Panc1 (cell line): ENCODE measurements at regions not wholly inside any gene's neighbourhood (a gene's known extent, or its start where the extent isn't known, plus 50 kb on each side); places are given as distances from the start of the nearest gene placed in this dataset.

ENCODE experiments used
- ATAC-seq: fragments of 200-7000 bp; cut with Tn5 transposase; 2 replicates; pipeline ENCODE4 v1.9.1; 2020; ENCODE audit warnings: mild to moderate bottlenecking, moderate library complexity
- BruUV-seq: library from RNA; stranded (reverse); fragments of 400-500 nt; replicated peaks from 2 replicates; lab custom pipeline; 2021; lab: Mats Ljungman, UMichigan
- CTCF ChIA-PET: fragments of 300-600 bp; sonication (Branson Sonifier 250); formaldehyde crosslinking; loops from one replicate; lab custom pipeline; 2022; ENCODE audit warnings: antibody characterized with exemption; lab: Charles Lee
- POLR2A ChIA-PET: fragments of 300-600 bp; sonication (Branson Sonifier 250); formaldehyde crosslinking; loops from one replicate; lab custom pipeline; 2022; ENCODE audit warnings: antibody characterized with exemption; lab: Charles Lee
- DNase-seq: peaks from one replicate; pipeline ENCODE4 v3.0.0-alpha.2; 2010; ENCODE audit warnings: low read depth, low spot score
- H3K27ac ChIP-seq: 2 replicates; pipeline ENCODE4 v1.5.1; 2011; ENCODE audit warnings: mild to moderate bottlenecking, low read length, inconsistent platforms
- H3K27me3 ChIP-seq: fragments of 200-500 bp; sonication (Bioruptor generic); 2 replicates; pipeline ENCODE4 v1.6.0; 2014; ENCODE audit warnings: low read length, inconsistent platforms; ENCODE audit not compliant: control insufficient read depth, insufficient read depth
- H3K36me3 ChIP-seq: fragments of 200-500 bp; sonication (Bioruptor generic); 2 replicates; pipeline ENCODE4 v1.5.1; 2014; ENCODE audit warnings: inconsistent platforms, mild to moderate bottlenecking, low read length, moderate library complexity; ENCODE audit not compliant: control insufficient read depth, insufficient read depth
- H3K4me1 ChIP-seq: 2 replicates; pipeline ENCODE4 v1.5.1; 2011; ENCODE audit warnings: inconsistent platforms, mild to moderate bottlenecking, low read length, moderate library complexity; ENCODE audit not compliant: control insufficient read depth, insufficient read depth
- H3K4me3 ChIP-seq, 2 experiments: 2 replicates each; pipeline ENCODE4 v1.5.1; 2011 to 2012; ENCODE audit warnings: low read depth in 2 of 2, low read length in 2 of 2, mild to moderate bottlenecking in 2 of 2, inconsistent platforms in 1 of 2, moderate library complexity in 1 of 2
- H3K9me3 ChIP-seq: fragments of 200-500 bp; sonication (Bioruptor generic); 2 replicates; pipeline ENCODE4 v1.5.1; 2014; ENCODE audit warnings: low read depth, mild to moderate bottlenecking, inconsistent platforms, low read length, moderate library complexity; ENCODE audit not compliant: control insufficient read depth, insufficient read depth
- POLR2AphosphoS5 ChIP-seq: IDR thresholded peaks from 2 replicates; pipeline ENCODE4 v1.6.1; 2012; ENCODE audit warnings: mild to moderate bottlenecking, low read depth, low read length, moderate library complexity
- SIN3A ChIP-seq: IDR thresholded peaks from 2 replicates; pipeline ENCODE4 v1.6.1; 2012; ENCODE audit warnings: low read depth, mild to moderate bottlenecking, low read length, moderate library complexity, borderline replicate concordance; ENCODE audit not compliant: insufficient read depth
- TCF7L2 ChIP-seq: IDR thresholded peaks from 2 replicates; pipeline ENCODE4 v1.6.1; 2011; ENCODE audit warnings: mild to moderate bottlenecking, low read depth, low read length, inconsistent platforms
- in situ Hi-C: cut with HindIII; loops from 2 replicates; pipeline ENCODE4 v1.10.0; 2016; ENCODE audit warnings: low sequenced_read_pairs, low pct_unique_long_range_greater_than_20kb
- intact Hi-C: fragments of 100-400 bp; cut with micrococcal nuclease; formaldehyde crosslinking; loops from one replicate; pipeline ENCODE4 v1.10.0; 2022; ENCODE audit not compliant: unreplicated experiment
- TF ChIP-seq, protein P1 (sequence below): fragments of 450-650 bp; IDR thresholded peaks from 2 replicates; pipeline ENCODE4 v1.5.1; 2017; ENCODE audit warnings: mild to moderate bottlenecking
- TF ChIP-seq, protein P2 (sequence below), 2 experiments: IDR thresholded peaks; 2 replicates each; pipeline ENCODE4 v1.6.1; 2011 to 2012; ENCODE audit warnings: low read depth in 2 of 2, control low read depth in 1 of 2, low read length in 1 of 2, mild to moderate bottlenecking in 1 of 2, moderate library complexity in 1 of 2; ENCODE audit not compliant: insufficient read depth in 1 of 2

DNA sequence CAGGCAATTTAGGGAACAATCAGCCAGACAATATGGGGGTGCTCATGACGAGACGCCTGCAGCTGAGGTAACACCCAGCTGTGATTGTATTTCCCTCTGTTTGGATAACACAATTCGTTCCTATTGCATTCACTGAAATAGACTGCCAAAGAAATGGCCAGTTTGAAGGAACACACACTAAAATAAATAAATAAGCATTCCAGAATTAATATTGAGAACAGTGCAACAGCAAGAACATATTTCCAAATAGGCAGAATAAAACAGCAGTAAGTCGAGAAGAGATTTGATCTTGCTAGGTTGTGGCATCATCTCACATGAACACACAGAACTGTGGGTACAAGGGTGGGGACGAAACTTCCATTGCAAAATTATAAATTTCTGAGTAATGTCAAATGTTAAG, 133.5 kb upstream of the FAM47B start:
- DNase-seq: no peak
- no TSS peak for BruUV-seq
- Histone ChIP-seq H3K9me3 (no peaks in the 10 kb centered on the region), H3K27ac (no peak overlapping the region), H3K4me1 (no peaks in the 10 kb centered on the region), H3K4me3 (no peak overlapping the region), H3K27me3 (no peaks in the 10 kb centered on the region), H3K36me3 (no peaks in the 10 kb centered on the region)
- intact Hi-C loops (no loop called here), in situ Hi-C loops (no loop called here)
- no peak for ATAC-seq
- CTCF ChIA-PET: no interaction called here
- POLR2A ChIA-PET: no interaction called here
- TF ChIP-seq SIN3A (no peak), TCF7L2 (no peak), POLR2AphosphoS5 (no peak)
- TF ChIP-seq, protein P1, sequence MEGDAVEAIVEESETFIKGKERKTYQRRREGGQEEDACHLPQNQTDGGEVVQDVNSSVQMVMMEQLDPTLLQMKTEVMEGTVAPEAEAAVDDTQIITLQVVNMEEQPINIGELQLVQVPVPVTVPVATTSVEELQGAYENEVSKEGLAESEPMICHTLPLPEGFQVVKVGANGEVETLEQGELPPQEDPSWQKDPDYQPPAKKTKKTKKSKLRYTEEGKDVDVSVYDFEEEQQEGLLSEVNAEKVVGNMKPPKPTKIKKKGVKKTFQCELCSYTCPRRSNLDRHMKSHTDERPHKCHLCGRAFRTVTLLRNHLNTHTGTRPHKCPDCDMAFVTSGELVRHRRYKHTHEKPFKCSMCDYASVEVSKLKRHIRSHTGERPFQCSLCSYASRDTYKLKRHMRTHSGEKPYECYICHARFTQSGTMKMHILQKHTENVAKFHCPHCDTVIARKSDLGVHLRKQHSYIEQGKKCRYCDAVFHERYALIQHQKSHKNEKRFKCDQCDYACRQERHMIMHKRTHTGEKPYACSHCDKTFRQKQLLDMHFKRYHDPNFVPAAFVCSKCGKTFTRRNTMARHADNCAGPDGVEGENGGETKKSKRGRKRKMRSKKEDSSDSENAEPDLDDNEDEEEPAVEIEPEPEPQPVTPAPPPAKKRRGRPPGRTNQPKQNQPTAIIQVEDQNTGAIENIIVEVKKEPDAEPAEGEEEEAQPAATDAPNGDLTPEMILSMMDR: no peak
- TF ChIP-seq, protein P2, sequence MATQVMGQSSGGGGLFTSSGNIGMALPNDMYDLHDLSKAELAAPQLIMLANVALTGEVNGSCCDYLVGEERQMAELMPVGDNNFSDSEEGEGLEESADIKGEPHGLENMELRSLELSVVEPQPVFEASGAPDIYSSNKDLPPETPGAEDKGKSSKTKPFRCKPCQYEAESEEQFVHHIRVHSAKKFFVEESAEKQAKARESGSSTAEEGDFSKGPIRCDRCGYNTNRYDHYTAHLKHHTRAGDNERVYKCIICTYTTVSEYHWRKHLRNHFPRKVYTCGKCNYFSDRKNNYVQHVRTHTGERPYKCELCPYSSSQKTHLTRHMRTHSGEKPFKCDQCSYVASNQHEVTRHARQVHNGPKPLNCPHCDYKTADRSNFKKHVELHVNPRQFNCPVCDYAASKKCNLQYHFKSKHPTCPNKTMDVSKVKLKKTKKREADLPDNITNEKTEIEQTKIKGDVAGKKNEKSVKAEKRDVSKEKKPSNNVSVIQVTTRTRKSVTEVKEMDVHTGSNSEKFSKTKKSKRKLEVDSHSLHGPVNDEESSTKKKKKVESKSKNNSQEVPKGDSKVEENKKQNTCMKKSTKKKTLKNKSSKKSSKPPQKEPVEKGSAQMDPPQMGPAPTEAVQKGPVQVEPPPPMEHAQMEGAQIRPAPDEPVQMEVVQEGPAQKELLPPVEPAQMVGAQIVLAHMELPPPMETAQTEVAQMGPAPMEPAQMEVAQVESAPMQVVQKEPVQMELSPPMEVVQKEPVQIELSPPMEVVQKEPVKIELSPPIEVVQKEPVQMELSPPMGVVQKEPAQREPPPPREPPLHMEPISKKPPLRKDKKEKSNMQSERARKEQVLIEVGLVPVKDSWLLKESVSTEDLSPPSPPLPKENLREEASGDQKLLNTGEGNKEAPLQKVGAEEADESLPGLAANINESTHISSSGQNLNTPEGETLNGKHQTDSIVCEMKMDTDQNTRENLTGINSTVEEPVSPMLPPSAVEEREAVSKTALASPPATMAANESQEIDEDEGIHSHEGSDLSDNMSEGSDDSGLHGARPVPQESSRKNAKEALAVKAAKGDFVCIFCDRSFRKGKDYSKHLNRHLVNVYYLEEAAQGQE (IDR thresholded peaks at IDR 0.05; ENCODE audit: insufficient read depth in 1 of 2, low read depth in 2 of 2, low read length in 1 of 2): no peak

DNA sequence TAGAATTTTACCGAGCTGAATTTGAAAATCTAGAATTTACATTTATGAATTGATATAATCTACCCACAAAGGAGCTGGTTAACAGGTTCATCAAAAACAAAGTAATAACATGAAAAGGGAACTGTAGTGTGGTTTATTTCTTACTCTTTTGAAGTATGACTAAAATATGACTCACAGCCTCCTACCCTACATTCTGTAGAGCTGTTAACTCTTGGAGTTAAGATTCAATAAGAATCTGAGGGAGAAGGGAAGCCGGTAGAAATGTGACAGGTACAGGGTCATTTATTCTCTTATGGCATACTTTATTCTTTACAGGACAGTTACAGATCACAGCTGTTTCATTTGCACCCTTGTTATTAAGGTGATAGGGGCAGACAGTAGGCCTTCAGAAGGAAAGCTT, 132.2 kb upstream of the FAM47B start:
- no peak for DNase-seq
- Histone ChIP-seq H3K9me3 (no peaks in the 10 kb centered on the region), H3K4me3 (no peak overlapping the region), H3K27ac (no peak overlapping the region), H3K27me3 (no peaks in the 10 kb centered on the region), H3K4me1 (no peaks in the 10 kb centered on the region), H3K36me3 (no peaks in the 10 kb centered on the region)
- intact Hi-C loops (no loop called here), in situ Hi-C loops (no loop called here)
- no peak for ATAC-seq
- no peak for TF ChIP-seq SIN3A
- TF ChIP-seq, protein P1: no peak
- ChIA-PET POLR2A (no interaction called here), CTCF (no interaction called here)
- no TSS peak for BruUV-seq

DNA sequence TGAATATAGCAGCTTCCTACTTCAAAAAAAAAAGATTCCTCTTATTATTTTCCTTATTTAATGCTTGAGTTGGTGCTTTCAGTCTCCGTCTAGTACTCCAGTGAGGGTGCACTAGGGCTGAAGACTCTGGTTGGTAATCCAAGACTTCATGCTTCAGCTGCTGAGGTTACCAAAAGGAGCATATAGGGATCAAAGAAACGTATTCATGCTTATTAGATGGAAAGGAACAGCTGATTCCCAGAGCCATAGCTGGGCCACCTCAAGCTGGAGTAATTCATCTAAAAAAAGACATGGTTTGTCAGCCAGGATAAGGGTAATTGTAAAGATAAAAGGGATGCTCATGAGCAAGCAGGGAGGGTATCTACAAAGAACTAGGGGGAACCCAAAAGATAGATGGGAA, 131.7 kb upstream of the FAM47B start:
- Histone ChIP-seq H3K4me1 (no peaks in the 10 kb centered on the region), H3K9me3 (no peaks in the 10 kb centered on the region), H3K36me3 (no peaks in the 10 kb centered on the region), H3K27me3 (no peaks in the 10 kb centered on the region), H3K4me3 (no peak overlapping the region), H3K27ac (no peak overlapping the region)
- TF ChIP-seq TCF7L2: no peak
- TF ChIP-seq, protein P1: no peak
- TF ChIP-seq SIN3A: no peak
- TF ChIP-seq, protein P2 (IDR thresholded peaks at IDR 0.05; ENCODE audit: insufficient read depth in 1 of 2, low read depth in 2 of 2, low read length in 1 of 2): no peak
- TF ChIP-seq POLR2AphosphoS5: no peak
- intact Hi-C loops (no loop called here), in situ Hi-C loops (no loop called here)
- ATAC-seq: no peak
- BruUV-seq: no TSS peak
- no peak for DNase-seq
- CTCF ChIA-PET: no interaction called here
- POLR2A ChIA-PET: no interaction called here
